Brain microvascular endothelial cell (primary cell): ENCODE measurements at regions not wholly inside any gene's neighbourhood (a gene's known extent, or its start where the extent isn't known, plus 50 kb on each side); places are given as distances from the start of the nearest gene placed in this dataset.
A peak's percentile ranks its signal among the peaks of the same experiment; 100 is the strongest.

Experiments
- DNase-seq: peaks from one replicate; pipeline ENCODE4 v3.0.0-alpha.2; 2020
- H3K27ac ChIP-seq: fragments of 250-450 bp; sonication (Bioruptor Pico); 2 replicates; pipeline ENCODE4 v1.5.1; 2020; ENCODE audit warnings: mild to moderate bottlenecking, moderate library complexity
- H3K27me3 ChIP-seq: fragments of 250-450 bp; sonication (Bioruptor Pico); replicated peaks from 2 replicates; pipeline ENCODE4 v1.5.1; 2020; ENCODE audit warnings: mild to moderate bottlenecking
- H3K36me3 ChIP-seq: fragments of 250-450 bp; sonication (Bioruptor Pico); replicated peaks from 2 replicates; pipeline ENCODE4 v1.5.1; 2020; ENCODE audit warnings: mild to moderate bottlenecking
- H3K4me3 ChIP-seq: 2 replicates; pipeline ENCODE4 v1.5.1; 2011; ENCODE audit warnings: low read depth, mild to moderate bottlenecking, control low read depth, low read length, moderate library complexity
- in situ Hi-C: cut with HindIII; loops from 2 replicates; pipeline ENCODE4 v1.10.0; 2017; ENCODE audit warnings: low sequenced_read_pairs, low pct_ligation_motif_present
- TF ChIP-seq, protein P1 (sequence below): IDR thresholded peaks from 2 replicates; pipeline ENCODE4 v1.5.1; 2011; ENCODE audit warnings: low read depth, mild to moderate bottlenecking, moderate library complexity, low read length, control low read depth, inconsistent platforms; ENCODE audit errors: missing control alignments

- TF ChIP-seq, protein P1, sequence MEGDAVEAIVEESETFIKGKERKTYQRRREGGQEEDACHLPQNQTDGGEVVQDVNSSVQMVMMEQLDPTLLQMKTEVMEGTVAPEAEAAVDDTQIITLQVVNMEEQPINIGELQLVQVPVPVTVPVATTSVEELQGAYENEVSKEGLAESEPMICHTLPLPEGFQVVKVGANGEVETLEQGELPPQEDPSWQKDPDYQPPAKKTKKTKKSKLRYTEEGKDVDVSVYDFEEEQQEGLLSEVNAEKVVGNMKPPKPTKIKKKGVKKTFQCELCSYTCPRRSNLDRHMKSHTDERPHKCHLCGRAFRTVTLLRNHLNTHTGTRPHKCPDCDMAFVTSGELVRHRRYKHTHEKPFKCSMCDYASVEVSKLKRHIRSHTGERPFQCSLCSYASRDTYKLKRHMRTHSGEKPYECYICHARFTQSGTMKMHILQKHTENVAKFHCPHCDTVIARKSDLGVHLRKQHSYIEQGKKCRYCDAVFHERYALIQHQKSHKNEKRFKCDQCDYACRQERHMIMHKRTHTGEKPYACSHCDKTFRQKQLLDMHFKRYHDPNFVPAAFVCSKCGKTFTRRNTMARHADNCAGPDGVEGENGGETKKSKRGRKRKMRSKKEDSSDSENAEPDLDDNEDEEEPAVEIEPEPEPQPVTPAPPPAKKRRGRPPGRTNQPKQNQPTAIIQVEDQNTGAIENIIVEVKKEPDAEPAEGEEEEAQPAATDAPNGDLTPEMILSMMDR, result peak; percentile 32
- no peak overlapping the region for H3K4me3 ChIP-seq
- DNase-seq, result no peak
- H3K27me3 ChIP-seq, result peaks cover 61% of the 10 kb centered on the region
- no peaks in the 10 kb centered on the region for H3K36me3 ChIP-seq
- no peak overlapping the region for H3K27ac ChIP-seq
- in situ Hi-C loops, result no loop called here
Measured at GRCh38 chr3:194287374-194287773, 63.8 kb downstream of the CPN2 start.

DNA sequence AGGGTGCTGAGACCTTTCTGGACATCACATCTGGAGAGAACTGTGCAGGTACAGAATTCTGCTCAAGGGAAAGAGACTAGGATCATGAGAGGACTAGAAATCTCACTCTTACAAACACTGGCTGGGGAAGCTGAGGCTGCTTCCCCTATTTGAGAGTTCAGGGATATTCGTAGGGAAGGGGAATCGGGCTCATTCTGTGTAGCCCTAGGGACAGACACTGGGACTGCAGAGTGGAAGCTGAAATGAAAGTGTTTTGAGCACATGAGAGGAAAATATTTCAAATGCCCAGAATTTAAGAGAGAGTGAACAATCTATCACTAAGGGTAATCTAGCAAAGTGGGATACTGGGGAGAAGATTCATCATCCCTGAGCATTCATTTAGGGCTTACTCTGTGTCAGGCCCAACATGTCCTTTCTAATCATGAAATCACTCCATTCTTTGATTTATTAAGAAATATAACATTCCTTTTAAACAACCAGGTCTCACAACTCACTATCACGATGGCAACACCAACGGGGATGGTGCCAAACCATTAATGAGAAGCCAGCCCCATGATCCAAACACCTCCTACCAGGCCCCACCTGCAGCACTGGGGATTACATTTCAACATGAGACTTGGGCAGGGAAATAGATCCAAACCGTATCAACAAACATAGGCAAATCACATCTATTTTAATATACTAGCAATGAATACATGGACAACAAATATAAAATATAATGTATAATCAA is 63.0 kb downstream of the CPN2 start:
- Histone ChIP-seq H3K4me3 (no peak overlapping the region), H3K36me3 (no peaks in the 10 kb centered on the region), H3K27ac (no peak overlapping the region), H3K27me3 (peaks cover 54% of the 10 kb centered on the region)
- in situ Hi-C loops, result no loop called here
- TF ChIP-seq, protein P1, result peak; percentile 8
- no peak for DNase-seq
